HG03460 (cell line): ENCODE measurements at regions not wholly inside any gene's neighbourhood (a gene's known extent, or its start where the extent isn't known, plus 50 kb on each side); places are given as distances from the start of the nearest gene placed in this dataset.
"Not testable (repeated sequence)": the region's sequence is repeated elsewhere in the genome, so short reads cannot be mapped to it uniquely, and the experiment has no call there.

ENCODE experiments used
- ATAC-seq: cut with Tn5 transposase; IDR thresholded peaks from one replicate; pipeline ENCODE4 v1.9.1; 2021; ENCODE audit not compliant: unreplicated experiment

- ATAC-seq: no peak
These were observed 247.6 kb downstream of the SMAD2 start for GRCh38 chr18:47682876-47683275.

DNA sequence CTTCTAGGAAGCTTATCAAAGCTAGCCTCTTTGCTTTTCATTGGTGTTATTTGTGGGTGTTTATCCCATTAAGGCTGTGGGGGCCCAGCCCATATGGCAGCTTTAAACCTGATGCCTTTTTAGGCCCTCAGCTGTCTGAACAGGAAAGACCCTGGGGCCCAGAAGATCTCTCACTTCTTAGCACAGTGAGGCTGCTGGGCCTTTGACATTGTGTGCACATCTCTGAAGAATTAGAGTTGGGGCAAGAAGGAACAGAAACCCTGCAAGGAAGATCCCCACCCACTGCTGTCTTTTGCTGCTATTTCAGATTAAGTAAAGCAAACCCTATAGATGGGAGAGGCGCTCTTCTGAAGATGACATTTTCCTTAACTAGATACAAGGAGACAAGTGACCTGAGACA, 250.0 kb downstream of the SMAD2 start:
- ATAC-seq: peak; percentile 74

GRCh38 chr18:47679864-47680263, 250.6 kb downstream of the SMAD2 start:
- peak; percentile 80 for ATAC-seq

DNA sequence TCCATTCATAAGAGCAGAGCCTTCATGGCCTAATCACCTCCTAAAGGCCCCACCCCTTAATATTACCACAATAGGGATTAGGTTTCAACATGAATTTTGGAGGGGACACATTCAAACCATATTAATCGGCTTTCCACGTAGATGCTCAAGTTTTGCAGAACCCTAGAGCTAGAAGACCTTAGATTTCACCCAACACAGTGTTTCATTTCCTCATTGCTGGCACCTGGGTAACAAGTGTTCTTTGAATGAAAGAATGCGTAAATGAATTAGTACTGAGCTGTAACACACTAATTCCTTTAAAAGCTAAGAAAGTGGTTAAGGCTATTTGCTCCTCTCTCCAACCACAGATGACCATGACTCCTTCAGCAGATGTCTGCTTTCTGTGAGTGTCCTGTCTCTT, 252.5 kb downstream of the SMAD2 start:
- no peak for ATAC-seq

GRCh38 chr18:47669815-47670214, 260.6 kb downstream of the SMAD2 start:
- no peak for ATAC-seq

DNA sequence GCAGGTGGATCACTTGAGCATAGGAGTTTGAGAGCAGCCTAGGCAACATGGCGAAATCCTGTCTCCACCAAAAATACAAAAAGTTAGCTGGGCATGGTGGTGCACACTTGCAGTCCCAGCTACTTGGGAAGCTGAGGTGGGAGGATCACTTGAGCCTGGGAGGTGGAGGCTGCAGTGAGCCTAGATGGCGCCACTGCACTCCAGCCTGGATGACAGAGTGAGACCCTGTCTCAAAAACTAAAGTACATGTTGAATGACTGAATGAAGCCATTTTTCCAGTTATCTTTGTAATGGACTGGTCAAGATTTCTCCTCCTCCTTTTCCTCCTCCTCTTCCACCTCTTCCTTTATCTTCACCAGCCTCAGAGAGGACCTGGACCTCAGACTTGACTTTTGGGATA, 272.0 kb downstream of the SMAD2 start:
- ATAC-seq: no peak

GRCh38 chr18:47654988-47655387, 275.5 kb downstream of the SMAD2 start:
- ATAC-seq: no peak

- no peak for ATAC-seq
These were observed 285.6 kb downstream of the SMAD2 start for GRCh38 chr18:47644896-47645295.

DNA sequence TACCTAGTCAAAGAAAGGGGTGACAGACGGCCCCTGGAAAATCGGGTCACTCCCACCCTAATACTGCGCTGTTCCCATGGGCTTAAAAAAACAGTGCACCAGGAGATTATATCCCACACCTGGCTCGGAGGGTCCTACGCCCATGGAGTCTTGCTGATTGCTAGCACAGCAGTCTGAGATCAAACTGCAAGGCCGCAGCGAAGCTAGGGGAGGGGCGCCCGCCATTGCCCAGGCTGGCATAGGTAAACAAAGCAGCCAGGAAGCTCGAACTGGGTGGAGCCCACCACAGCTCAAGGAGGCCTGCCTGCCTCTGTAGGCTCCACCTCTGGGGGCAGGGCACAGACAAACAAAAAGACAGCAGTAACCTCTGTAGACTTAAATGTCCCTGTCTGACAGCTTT, 292.9 kb downstream of the SMAD2 start:
- ATAC-seq: not testable (repeated sequence)

- no peak for ATAC-seq
These were observed 295.0 kb downstream of the SMAD2 start for GRCh38 chr18:47635416-47635815.

DNA sequence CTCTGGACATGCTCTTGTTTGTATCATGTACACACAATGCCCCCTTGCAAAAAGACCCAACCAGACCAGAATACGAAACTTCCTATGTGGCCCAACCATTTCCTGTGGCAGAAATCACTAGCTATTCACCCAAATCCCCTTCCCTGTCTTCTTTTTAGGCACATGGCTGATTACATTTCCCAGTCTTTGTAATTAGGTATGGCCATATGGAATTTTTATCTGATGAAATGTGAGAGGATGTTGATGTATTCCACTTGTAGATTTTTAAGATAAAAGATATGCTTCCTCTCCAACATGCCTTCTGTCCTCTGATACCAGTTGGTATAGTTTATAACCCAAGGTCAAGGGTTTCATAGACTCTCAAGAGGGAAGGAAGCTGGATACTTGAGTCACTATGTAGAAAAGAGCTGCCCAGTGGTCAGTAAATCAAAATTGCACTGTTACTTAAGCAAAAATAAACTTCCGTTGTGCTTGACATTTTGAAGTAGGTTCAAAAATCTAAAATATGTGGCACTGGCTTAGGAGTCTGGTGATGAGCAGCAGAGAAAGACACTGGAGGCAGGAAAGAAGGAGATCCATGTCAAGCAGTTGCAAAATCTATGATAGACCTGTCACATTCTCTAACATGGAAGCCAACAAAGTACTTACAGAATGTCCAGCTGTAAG, 297.4 kb downstream of the SMAD2 start:
- no peak for ATAC-seq

- ATAC-seq: no peak
These were observed 301.6 kb downstream of the SMAD2 start for GRCh38 chr18:47628893-47629292.

DNA sequence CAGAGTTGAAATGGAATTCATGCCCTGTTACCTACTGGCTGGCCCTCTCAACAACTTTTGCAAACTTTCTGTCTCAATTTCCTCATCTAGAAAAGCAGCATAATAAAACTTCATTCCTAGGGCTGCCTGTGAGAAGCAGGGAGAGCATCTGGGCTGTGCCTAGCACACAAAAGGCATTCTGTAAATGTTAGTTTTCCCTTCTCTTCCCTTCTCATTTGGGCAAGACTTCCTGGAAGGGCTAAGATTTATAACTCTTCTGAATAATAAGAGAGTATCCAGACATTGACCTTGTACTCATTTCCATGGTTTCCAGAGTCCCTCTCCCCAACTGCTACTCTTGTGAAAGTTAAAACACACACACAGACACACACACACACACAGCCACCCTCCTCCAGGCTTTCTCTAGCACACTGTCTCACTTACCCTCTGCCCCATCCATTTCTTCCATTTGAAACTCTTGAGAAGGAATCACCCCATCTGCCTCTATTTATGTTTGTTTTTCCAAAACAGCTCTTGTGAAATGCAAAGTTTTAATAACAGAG, 302.1 kb downstream of the SMAD2 start:
- ATAC-seq: no peak

- ATAC-seq: no peak
These were observed 303.4 kb downstream of the SMAD2 start for GRCh38 chr18:47627030-47627429.

GRCh38 chr18:47619771-47620448, 310.5 kb downstream of the SMAD2 start:
- no peak for ATAC-seq

- no peak for ATAC-seq
These were observed 311.7 kb downstream of the SMAD2 start for GRCh38 chr18:47618758-47619157.

DNA sequence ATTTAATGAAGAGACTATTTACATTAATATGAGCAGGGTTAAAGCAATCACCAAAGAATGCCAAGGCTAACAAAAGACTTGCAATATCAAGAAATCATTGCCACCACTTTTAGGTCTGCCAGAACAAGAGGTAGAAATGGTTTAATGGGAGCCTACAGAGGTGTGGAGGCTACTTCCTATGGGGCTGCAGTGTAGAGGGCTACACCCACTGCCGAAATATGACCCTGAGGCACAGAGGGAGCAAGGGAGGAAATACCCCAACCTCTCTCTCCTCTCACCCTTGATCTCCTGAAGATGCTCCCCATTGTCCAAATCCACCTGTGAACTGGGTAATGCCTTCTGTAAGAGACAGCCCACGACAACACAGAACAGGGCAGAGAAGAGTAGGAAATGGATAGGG, 315.4 kb downstream of the SMAD2 start:
- ATAC-seq: no peak

- ATAC-seq: no peak
These were observed 316.5 kb downstream of the SMAD2 start for GRCh38 chr18:47613929-47614328.

- no peak for ATAC-seq
These were observed 318.8 kb downstream of the SMAD2 start for GRCh38 chr18:47611649-47612048.

- ATAC-seq: no peak
These were observed 323.9 kb downstream of the SMAD2 start for GRCh38 chr18:47606526-47606925.

GRCh38 chr18:47605093-47605492, 325.4 kb downstream of the SMAD2 start:
- ATAC-seq: no peak

DNA sequence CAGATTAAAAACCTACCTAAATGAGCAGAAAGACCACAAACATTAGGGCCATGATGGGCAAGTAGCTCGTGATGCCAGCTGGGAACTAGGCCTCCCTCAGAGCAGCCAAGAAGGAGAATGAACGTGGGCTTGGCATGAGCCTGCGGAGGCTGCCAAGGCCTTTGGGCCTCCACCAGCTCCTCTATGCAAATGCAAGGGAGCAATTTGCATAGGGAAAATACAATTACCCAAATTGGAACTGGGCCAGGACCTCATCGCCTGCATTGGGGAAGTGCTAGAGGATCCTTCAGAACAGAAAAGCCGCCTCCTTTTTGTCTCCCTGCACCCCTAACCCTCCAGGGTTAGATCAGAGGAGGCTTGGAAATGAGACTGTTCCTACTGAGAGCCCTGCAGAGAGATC, 326.4 kb downstream of the SMAD2 start:
- ATAC-seq: no peak

- ATAC-seq: no peak
These were observed 327.3 kb downstream of the SMAD2 start for GRCh38 chr18:47603158-47603557.
